Superior temporal gyrus (tissue), 1 donor: ENCODE measurements at regions not wholly inside any gene's neighbourhood (a gene's known extent, or its start where the extent isn't known, plus 50 kb on each side); places are given as distances from the start of the nearest gene placed in this dataset.

Experiments
- DNase-seq: peaks from one replicate; pipeline ENCODE4 v3.0.0-alpha.2; 2016; ENCODE audit errors: extremely low spot score

GRCh38 chr5:24735284-24735683 lies 90.5 kb upstream of the CDH10 start:
- DNase-seq: no peak

GRCh38 chr5:24732184-24732583 lies 87.4 kb upstream of the CDH10 start:
- DNase-seq: no peak

GRCh38 chr5:24720743-24721142 lies 76.0 kb upstream of the CDH10 start:
- no peak for DNase-seq

- peak; percentile 29 for DNase-seq
Measured at GRCh38 chr5:24714746-24715145, 70.0 kb upstream of the CDH10 start.

- DNase-seq: no peak
Measured at GRCh38 chr5:24712947-24713346, 68.2 kb upstream of the CDH10 start.

- no peak for DNase-seq
Measured at GRCh38 chr5:24712047-24712446, 67.3 kb upstream of the CDH10 start.

GRCh38 chr5:24703934-24704333 lies 59.2 kb upstream of the CDH10 start:
- DNase-seq: no peak
